ENCODE measurements at regions not wholly inside any gene's neighbourhood (a gene's known extent, or its start where the extent isn't known, plus 50 kb on each side); places are given as distances from the start of the nearest gene placed in this dataset.

DNA sequence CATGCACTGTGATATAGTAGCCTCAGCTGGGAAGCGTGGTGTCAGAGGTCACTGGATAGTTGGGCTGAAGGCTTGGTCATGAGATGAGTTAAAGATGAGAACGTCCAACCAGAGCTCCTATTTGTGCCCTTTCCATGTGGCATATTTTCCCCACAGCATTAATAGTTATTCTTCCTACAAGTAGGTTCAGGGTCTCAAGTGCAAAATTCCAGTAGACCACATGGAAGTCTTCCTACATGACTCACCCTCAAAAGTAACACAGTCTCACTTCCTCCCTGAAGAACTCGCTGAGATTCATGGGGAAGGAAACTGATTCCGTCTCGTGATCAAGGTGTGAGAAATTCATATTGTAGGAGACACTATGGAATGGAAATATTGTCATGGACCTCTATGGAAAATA, 1212.5 kb upstream of the PRKX start:
- Histone ChIP-seq H4K20me1 (ENCODE audit: control insufficient read depth, insufficient read depth) (no peaks in the 10 kb centered on the region), H3K4me2 (ENCODE audit: control insufficient read depth, insufficient read depth) (no peak overlapping the region), H3K4me1 (ENCODE audit: control insufficient read depth, insufficient read depth, low read length) (no peaks in the 10 kb centered on the region), H3K4me3 (no peak overlapping the region), H3K36me3 (ENCODE audit: control insufficient read depth in 2 of 2, insufficient read depth in 2 of 2, low read length in 1 of 2) (no peaks in the 10 kb centered on the region), H3K79me2 (ENCODE audit: control insufficient read depth, insufficient read depth, low read length) (no peaks in the 10 kb centered on the region), H3K9ac (ENCODE audit: control insufficient read depth, insufficient read depth, low read length) (no peak overlapping the region), H3K9me3 (replicated peaks; ENCODE audit: control insufficient read depth, insufficient read depth, low read length) (no peaks in the 10 kb centered on the region), H3K27me3 (replicated peaks in 1 of 2; ENCODE audit: control insufficient read depth in 2 of 2, insufficient read depth in 2 of 2, low read length in 1 of 2) (no peaks in the 10 kb centered on the region), H3K27ac (ENCODE audit: control insufficient read depth, insufficient read depth) (no peak overlapping the region), H2AFZ (ENCODE audit: control insufficient read depth, low read depth, low read length) (no peak overlapping the region)
- POLR2A ChIA-PET = no interaction called here
- no TSS peak for BruUV-seq (replicated peaks)
- DNase-seq (ENCODE audit: low read depth, low spot score) = no peak
- intact Hi-C loops (cut with micrococcal nuclease; ENCODE audit: unreplicated experiment) = no loop called here
- ATAC-seq = no peak
- RAD21 ChIA-PET (ENCODE audit: unreplicated experiment) = no interaction called here
- WGBS (ENCODE audit: insufficient coverage, insufficient replicate concordance, low lambda C conversion rate, missing lambda C conversion rate) = 35% methylated on average over 5 of the region's 5 CpGs
- FAIRE-seq = no peak
- in situ Hi-C loops (cut with MboI) = no loop called here
- TF ChIP-seq EED (IDR thresholded peaks at IDR 0.05; ENCODE audit: low read depth) (no peak), BCL11A (IDR thresholded peaks at IDR 0.05; ENCODE audit: low read depth, low read length) (no peak), IRF4 (IDR thresholded peaks at IDR 0.05; ENCODE audit: low read depth, low read length) (no peak), HDGF (IDR thresholded peaks at IDR 0.05) (no peak)
- TF ChIP-seq, protein P1, sequence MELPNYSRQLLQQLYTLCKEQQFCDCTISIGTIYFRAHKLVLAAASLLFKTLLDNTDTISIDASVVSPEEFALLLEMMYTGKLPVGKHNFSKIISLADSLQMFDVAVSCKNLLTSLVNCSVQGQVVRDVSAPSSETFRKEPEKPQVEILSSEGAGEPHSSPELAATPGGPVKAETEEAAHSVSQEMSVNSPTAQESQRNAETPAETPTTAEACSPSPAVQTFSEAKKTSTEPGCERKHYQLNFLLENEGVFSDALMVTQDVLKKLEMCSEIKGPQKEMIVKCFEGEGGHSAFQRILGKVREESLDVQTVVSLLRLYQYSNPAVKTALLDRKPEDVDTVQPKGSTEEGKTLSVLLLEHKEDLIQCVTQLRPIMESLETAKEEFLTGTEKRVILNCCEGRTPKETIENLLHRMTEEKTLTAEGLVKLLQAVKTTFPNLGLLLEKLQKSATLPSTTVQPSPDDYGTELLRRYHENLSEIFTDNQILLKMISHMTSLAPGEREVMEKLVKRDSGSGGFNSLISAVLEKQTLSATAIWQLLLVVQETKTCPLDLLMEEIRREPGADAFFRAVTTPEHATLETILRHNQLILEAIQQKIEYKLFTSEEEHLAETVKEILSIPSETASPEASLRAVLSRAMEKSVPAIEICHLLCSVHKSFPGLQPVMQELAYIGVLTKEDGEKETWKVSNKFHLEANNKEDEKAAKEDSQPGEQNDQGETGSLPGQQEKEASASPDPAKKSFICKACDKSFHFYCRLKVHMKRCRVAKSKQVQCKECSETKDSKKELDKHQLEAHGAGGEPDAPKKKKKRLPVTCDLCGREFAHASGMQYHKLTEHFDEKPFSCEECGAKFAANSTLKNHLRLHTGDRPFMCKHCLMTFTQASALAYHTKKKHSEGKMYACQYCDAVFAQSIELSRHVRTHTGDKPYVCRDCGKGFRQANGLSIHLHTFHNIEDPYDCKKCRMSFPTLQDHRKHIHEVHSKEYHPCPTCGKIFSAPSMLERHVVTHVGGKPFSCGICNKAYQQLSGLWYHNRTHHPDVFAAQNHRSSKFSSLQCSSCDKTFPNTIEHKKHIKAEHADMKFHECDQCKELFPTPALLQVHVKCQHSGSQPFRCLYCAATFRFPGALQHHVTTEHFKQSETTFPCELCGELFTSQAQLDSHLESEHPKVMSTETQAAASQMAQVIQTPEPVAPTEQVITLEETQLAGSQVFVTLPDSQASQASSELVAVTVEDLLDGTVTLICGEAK (IDR thresholded peaks at IDR 0.05; ENCODE audit: borderline replicate concordance) = no peak
- TF ChIP-seq, protein P2, sequence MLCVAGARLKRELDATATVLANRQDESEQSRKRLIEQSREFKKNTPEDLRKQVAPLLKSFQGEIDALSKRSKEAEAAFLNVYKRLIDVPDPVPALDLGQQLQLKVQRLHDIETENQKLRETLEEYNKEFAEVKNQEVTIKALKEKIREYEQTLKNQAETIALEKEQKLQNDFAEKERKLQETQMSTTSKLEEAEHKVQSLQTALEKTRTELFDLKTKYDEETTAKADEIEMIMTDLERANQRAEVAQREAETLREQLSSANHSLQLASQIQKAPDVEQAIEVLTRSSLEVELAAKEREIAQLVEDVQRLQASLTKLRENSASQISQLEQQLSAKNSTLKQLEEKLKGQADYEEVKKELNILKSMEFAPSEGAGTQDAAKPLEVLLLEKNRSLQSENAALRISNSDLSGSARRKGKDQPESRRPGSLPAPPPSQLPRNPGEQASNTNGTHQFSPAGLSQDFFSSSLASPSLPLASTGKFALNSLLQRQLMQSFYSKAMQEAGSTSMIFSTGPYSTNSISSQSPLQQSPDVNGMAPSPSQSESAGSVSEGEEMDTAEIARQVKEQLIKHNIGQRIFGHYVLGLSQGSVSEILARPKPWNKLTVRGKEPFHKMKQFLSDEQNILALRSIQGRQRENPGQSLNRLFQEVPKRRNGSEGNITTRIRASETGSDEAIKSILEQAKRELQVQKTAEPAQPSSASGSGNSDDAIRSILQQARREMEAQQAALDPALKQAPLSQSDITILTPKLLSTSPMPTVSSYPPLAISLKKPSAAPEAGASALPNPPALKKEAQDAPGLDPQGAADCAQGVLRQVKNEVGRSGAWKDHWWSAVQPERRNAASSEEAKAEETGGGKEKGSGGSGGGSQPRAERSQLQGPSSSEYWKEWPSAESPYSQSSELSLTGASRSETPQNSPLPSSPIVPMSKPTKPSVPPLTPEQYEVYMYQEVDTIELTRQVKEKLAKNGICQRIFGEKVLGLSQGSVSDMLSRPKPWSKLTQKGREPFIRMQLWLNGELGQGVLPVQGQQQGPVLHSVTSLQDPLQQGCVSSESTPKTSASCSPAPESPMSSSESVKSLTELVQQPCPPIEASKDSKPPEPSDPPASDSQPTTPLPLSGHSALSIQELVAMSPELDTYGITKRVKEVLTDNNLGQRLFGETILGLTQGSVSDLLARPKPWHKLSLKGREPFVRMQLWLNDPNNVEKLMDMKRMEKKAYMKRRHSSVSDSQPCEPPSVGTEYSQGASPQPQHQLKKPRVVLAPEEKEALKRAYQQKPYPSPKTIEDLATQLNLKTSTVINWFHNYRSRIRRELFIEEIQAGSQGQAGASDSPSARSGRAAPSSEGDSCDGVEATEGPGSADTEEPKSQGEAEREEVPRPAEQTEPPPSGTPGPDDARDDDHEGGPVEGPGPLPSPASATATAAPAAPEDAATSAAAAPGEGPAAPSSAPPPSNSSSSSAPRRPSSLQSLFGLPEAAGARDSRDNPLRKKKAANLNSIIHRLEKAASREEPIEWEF (IDR thresholded peaks at IDR 0.05; ENCODE audit: insufficient replicate concordance, low read depth, low read length) = no peak
- TF ChIP-seq, protein P3, sequence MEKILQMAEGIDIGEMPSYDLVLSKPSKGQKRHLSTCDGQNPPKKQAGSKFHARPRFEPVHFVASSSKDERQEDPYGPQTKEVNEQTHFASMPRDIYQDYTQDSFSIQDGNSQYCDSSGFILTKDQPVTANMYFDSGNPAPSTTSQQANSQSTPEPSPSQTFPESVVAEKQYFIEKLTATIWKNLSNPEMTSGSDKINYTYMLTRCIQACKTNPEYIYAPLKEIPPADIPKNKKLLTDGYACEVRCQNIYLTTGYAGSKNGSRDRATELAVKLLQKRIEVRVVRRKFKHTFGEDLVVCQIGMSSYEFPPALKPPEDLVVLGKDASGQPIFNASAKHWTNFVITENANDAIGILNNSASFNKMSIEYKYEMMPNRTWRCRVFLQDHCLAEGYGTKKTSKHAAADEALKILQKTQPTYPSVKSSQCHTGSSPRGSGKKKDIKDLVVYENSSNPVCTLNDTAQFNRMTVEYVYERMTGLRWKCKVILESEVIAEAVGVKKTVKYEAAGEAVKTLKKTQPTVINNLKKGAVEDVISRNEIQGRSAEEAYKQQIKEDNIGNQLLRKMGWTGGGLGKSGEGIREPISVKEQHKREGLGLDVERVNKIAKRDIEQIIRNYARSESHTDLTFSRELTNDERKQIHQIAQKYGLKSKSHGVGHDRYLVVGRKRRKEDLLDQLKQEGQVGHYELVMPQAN (conservative IDR thresholded peaks at IDR 0.05) = no peak
- CTCF ChIA-PET = no interaction called here
- SMC1A ChIA-PET (ENCODE audit: uncharacterized antibody, unreplicated experiment) = no interaction called here

All from GM12878 (cell line).